Fibroblast of skin of right quadriceps (primary cell): ENCODE measurements at regions not wholly inside any gene's neighbourhood (a gene's known extent, or its start where the extent isn't known, plus 50 kb on each side); places are given as distances from the start of the nearest gene placed in this dataset.
"Not testable (repeated sequence)": the region's sequence is repeated elsewhere in the genome, so short reads cannot be mapped to it uniquely, and the experiment has no call there.

Experiments used
- DNase-seq: peaks from one replicate; pipeline ENCODE4 v3.0.0-alpha.2; 2013

- no peak for DNase-seq
These were observed 57.1 kb downstream of the GRIN2B start for GRCh38 chr12:13924286-13924685.

DNA sequence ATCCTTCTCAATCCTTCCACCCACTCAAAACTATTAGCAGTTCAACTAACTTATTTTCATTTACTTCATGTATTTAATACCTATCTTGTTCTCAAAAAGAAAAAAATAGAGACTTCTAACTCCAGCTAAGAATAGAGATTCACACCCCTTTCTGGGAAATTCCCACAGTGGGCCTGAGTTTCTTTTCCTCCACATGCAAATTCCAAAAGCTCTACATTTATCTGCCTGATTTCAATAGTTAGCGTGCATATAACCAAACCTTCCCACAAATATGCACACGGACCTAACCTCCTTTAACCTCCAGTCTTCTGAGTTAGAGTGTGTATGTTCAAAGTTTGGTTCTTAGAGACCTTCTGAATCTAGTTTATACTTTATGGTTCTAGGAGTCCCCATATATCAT lies 62.5 kb downstream of the GRIN2B start:
- no peak for DNase-seq

GRCh38 chr12:13915096-13915495 lies 66.3 kb downstream of the GRIN2B start:
- DNase-seq: no peak

DNA sequence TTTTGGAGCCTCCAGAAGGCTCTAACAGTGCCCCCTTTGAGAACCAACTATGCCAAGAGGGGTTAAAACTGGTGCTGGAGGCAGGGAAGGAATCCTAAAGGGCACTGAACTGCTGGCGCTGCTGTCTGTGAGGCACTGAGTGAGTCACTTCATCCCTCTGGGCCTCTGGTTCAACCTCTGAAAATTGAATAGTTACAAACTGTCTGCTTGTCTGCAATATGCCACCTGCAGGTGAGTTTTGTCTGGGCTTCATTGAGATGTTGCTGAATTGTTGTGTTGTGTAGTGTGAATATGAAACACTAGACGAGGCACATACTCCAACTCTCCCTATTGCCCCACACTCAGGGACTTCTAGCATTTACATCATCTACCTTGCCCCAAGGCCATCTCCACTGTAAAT lies 68.0 kb downstream of the GRIN2B start:
- no peak for DNase-seq

GRCh38 chr12:13911756-13912554 lies 69.4 kb downstream of the GRIN2B start:
- DNase-seq: no peak

- DNase-seq: no peak
These were observed 75.6 kb downstream of the GRIN2B start for GRCh38 chr12:13905794-13906193.

DNA sequence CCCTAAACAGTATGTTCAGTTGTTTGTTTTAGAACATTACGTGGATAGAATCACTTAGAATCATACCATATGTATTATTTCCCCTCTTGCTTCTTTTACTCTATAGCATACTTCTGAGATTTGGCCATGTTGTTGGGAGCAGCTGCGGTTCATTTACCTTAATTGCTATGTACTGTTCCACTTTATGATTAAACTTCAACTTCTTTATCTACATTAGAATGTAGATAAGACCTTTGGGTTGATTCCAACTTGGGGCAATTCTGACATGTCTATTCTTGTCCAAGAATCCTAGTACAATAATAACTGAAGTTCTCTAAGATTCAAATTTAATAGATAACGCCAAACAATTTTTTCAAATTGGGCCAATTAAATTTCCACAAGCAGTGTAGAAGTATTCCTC lies 80.7 kb downstream of the GRIN2B start:
- DNase-seq: no peak

DNA sequence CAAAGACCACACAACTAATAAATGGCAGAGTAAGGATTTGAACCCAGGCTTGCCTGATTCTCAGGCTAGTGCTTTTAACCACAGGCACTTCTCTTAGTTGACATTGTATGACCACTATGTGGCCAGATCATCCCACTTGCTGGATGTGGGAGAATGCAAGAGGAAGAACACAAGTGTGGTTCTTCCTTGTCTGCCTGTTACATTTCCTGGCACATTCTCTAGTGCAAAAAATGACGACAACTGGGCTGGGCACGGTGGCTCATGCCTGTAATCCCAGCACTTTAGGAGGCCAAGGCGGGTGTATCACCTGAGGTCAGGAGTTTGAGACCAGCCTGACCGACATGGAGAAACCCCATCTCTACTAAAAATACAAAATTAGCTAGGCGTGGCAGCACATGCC lies 83.0 kb downstream of the GRIN2B start:
- not testable (repeated sequence) for DNase-seq

- no peak for DNase-seq
These were observed 83.6 kb downstream of the GRIN2B start for GRCh38 chr12:13897811-13898210.

DNA sequence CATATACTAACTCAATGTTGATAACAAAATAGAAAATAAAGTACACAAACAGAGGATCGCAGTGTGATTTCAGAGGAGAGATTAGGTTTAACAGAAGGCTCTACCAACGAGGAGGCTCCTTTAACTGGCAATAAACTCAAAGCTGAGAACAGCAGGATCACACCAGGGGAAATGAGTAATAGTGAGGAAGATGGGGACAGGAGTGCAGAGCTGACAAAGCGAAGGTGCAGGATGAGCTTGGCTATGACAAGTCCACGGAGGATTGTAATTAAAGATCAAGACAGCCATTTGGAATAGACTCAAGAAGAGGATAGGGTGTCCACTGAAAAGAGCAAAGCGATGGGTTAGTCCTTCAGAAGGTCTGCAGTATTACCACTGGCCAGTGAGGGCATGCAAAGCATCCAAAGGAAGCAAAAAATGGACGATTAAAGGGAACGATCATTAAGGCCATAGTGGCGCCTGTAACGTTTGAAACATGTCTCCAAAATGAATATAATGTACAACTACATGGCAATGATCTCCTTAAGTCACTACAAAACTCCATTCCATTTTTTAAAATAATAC lies 85.3 kb downstream of the GRIN2B start:
- no peak for DNase-seq

- no peak for DNase-seq
These were observed 89.5 kb downstream of the GRIN2B start for GRCh38 chr12:13891902-13892301.

GRCh38 chr12:13890943-13891342 lies 90.5 kb downstream of the GRIN2B start:
- DNase-seq: no peak

DNA sequence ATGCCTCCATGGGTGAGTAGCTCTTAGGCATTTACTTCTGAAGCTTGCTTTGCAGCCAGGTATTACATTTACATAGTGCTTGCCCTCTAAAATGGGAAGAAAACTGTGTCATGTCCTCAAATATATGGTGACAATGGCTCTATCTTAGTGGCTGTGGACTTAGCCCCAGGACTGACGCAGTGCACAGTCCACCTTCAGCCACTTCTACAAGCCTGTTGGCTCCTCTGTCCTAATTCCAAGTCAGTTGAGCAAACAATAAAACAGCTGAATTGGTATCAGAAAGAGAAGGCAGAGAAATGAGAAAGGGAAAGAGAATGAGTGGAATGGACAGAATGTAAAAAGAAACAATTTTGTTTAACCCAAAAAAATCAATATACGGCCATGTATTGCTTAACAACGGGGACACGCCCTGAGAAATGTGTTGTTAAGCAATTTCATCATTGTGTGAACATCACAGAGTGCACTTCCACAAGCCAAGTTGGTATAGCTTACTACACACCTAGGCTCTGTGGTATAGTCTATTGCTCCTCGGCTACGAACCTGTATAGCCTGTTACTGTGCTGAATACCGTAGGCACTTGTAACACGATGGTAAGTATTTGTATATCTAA lies 93.5 kb downstream of the GRIN2B start:
- no peak for DNase-seq

GRCh38 chr12:13882176-13882575 lies 99.2 kb downstream of the GRIN2B start:
- DNase-seq: no peak

- DNase-seq: no peak
These were observed 100.8 kb downstream of the GRIN2B start for GRCh38 chr12:13880613-13881012.

DNA sequence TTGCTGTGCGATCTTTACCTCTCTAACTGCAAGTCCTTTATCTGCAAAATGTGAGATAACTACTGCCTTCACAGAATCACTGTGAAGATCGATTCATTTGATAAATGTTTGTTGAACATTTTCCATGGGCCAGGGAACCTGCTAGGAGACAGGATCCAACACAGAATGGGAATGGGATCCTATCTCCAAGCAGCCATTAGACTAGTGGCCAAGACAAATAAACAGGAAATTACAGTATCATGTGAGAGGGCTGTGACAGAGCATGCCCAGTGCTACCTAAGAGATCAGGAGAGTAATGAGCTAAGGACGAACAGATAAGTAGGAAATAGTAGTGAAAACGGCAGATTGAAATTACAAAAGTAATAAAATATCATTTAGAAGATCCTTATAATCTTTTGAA lies 105.7 kb downstream of the GRIN2B start:
- no peak for DNase-seq

DNA sequence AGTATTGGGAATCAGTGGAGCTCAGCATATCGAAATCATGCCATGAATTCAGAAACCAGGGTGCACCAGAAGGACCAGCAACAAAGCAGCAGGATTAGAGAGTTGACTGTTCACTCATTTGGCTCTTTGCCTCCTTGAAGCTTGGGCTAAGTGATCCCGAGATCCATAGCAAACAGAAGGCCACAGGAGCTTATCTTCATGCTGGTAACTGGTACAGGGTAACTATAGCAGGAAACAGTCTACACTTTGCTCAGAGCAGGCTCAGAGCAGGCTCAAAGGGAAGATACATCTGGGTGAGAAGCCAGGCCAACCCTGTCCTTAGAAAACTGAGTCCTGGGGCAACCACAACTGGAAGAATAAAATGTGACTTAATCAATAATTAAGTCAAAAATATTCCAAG lies 111.1 kb downstream of the GRIN2B start:
- no peak for DNase-seq

- DNase-seq: peak; percentile 56
These were observed 117.2 kb downstream of the GRIN2B start for GRCh38 chr12:13864081-13864673.

DNA sequence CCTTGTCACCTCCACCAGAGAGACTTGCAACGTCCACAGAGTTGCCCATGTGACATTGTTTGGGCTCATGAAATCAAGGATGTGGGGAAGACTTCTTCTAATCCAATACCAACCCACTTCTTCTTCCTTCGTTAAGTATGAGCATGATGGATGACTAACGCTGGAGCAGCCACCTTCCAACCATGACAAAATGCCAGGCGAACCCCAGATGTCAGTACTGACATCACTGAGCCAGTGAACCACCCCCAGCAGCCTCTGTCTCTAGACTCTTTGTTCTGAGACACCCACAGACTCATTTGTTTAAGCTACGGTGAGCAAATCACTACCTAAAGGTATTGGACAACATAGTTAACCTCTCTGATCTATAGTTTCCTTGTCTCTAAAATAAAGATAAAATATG lies 123.7 kb downstream of the GRIN2B start:
- DNase-seq: no peak

- DNase-seq: no peak
These were observed 127.9 kb downstream of the GRIN2B start for GRCh38 chr12:13853471-13853870.

DNA sequence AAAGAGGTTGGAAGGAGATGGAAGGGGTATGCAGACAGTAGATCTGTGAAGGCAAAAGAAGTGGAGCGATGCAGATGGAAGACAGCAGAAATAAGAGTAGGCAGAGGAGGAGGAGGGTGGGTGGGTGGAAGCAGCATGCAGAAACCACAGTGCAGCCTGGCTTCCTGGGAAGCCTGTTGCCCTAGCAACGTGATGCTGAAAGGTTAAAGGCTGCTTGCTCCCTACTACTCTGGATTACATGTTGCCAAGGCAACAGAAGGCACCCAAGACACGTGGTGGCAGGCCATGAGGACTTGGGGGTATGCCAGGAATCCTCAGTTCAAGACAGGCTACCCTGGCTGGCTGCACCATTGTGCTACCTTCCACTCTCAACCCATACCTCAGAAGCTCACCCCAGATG lies 129.6 kb downstream of the GRIN2B start:
- DNase-seq: no peak

DNA sequence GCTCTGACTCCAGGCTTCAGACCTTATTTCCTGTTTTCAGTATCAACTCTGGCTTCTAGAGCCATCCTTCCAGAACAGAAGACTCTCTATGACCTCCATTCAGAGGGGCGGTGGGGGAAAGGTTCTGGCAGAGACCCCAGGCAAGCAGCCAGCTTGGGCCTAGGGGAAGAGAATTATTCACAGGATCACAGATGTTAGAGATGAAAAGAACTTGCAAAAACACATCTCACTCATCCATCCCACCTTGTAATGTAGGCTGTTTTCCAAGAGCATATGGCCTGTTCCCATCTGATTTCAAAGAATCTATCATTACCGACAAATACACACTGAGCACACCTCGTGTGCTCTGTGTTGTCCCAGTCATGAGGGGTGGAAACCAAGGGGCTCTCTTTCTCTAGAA lies 131.9 kb downstream of the GRIN2B start:
- no peak for DNase-seq

DNA sequence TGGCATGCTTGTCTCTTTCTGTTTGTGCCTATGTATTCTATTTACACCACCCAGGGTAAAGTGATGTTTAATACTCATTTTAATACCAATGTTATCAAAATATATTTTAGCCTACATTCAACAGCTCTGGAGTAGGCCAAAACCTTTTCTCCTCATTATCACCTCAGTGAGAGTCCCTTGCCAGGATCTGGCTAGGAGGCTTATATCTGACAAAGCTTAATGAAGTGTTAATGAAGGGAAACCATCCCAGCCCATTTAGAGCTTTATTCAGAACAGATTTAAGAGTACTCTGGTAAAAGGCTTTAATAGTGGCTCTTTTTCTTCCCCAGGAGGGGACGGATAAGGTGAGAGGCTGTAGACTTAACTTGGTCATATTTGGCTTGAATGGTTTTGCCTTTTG lies 137.6 kb downstream of the GRIN2B start:
- DNase-seq: no peak

DNA sequence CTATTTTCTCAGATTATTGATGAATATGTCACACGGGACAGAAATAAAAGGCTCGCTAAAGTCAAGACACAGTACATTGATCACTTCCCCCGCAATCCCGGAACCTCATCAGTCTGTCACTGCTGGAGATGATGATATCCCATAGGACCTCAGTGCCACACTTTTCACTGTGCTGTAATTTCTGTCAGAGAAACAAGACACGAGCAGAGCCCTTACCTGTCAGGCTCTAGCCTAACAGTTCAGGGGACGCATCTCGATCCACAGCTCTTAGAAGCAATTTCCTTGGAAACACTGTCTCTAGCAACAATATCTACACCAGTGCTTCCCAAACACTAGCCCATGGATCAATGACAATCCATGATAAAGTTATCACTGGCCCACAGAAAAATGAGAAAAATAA lies 140.0 kb downstream of the GRIN2B start:
- DNase-seq: no peak
